Right renal pelvis (tissue), 4 donors: ENCODE measurements at regions not wholly inside any gene's neighbourhood (a gene's known extent, or its start where the extent isn't known, plus 50 kb on each side); places are given as distances from the start of the nearest gene placed in this dataset.
"Not testable (repeated sequence)": the region's sequence is repeated elsewhere in the genome, so short reads cannot be mapped to it uniquely, and the experiment has no call there.

Source experiments
- DNase-seq, 4 donors: peaks; one replicate each; pipeline ENCODE4 v3.0.0-alpha.2; 2013; ENCODE audit warnings: low read depth in 4 of 4, low spot score in 3 of 4, missing footprints in 1 of 4

GRCh38 chr14:49250109-49250508, 336.1 kb downstream of the RPS29 start:
- DNase-seq, result no peak

GRCh38 chr14:49249022-49249421, 337.2 kb downstream of the RPS29 start:
- DNase-seq, result no peak

GRCh38 chr14:49243777-49244176, 342.4 kb downstream of the RPS29 start:
- DNase-seq, result not testable (repeated sequence)

- DNase-seq, result no peak
Measured at GRCh38 chr14:49240383-49240782, 345.8 kb downstream of the RPS29 start.

GRCh38 chr14:49228552-49228951, 357.6 kb downstream of the RPS29 start:
- no peak for DNase-seq

GRCh38 chr14:49221316-49221715, 364.9 kb downstream of the RPS29 start:
- DNase-seq, result no peak

GRCh38 chr14:49220492-49220891, 365.7 kb downstream of the RPS29 start:
- DNase-seq, result no peak

- DNase-seq, result no peak
Measured at GRCh38 chr14:49218436-49219092, 367.6 kb downstream of the RPS29 start.

GRCh38 chr14:49212721-49213120, 373.5 kb downstream of the RPS29 start:
- no peak for DNase-seq

- no peak for DNase-seq
Measured at GRCh38 chr14:49209416-49209815, 376.8 kb downstream of the RPS29 start.

- DNase-seq, result no peak
Measured at GRCh38 chr14:49206828-49207227, 379.4 kb downstream of the RPS29 start.

GRCh38 chr14:49203676-49204075, 382.5 kb downstream of the RPS29 start:
- DNase-seq, result no peak

- DNase-seq, result no peak
Measured at GRCh38 chr14:49199159-49199558, 387.0 kb downstream of the RPS29 start.

- DNase-seq, result no peak
Measured at GRCh38 chr14:49196327-49196726, 389.9 kb downstream of the RPS29 start.

- no peak for DNase-seq
Measured at GRCh38 chr14:49194067-49194466, 392.1 kb downstream of the RPS29 start.

- no peak for DNase-seq
Measured at GRCh38 chr14:49193332-49194065, 392.7 kb downstream of the RPS29 start.

- no peak for DNase-seq
Measured at GRCh38 chr14:49191380-49191779, 394.8 kb downstream of the RPS29 start.

GRCh38 chr14:49189375-49189774, 396.8 kb downstream of the RPS29 start:
- DNase-seq, result no peak

GRCh38 chr14:49187799-49188198, 398.4 kb downstream of the RPS29 start:
- no peak for DNase-seq

GRCh38 chr14:49173765-49174373, 412.3 kb downstream of the RPS29 start:
- peak in 3 of 4 donors; percentile 21 to 43 (median 33) for DNase-seq

- no peak for DNase-seq
Measured at GRCh38 chr14:49164074-49164473, 422.1 kb downstream of the RPS29 start.

- DNase-seq, result peak in 3 of 4 donors; percentile 11 to 41 (median 20)
Measured at GRCh38 chr14:49160983-49161382, 425.2 kb downstream of the RPS29 start.
